IMR-90 (cell line): ENCODE measurements at regions not wholly inside any gene's neighbourhood (a gene's known extent, or its start where the extent isn't known, plus 50 kb on each side); places are given as distances from the start of the nearest gene placed in this dataset.

Experiments
- CHD1 ChIP-seq: IDR thresholded peaks from 2 replicates; pipeline ENCODE4 v1.6.1; 2012; ENCODE audit warnings: low read depth, low read length, improper control_type of control experiment
- POLR2A ChIP-seq: IDR thresholded peaks from 2 replicates; pipeline ENCODE4 v1.6.1; 2012; ENCODE audit warnings: mild to moderate bottlenecking, low read depth, low read length
- RAD21 ChIP-seq: IDR thresholded peaks from 2 replicates; pipeline ENCODE4 v1.6.1; 2012; ENCODE audit warnings: low read length, improper control_type of control experiment
- RCOR1 ChIP-seq: IDR thresholded peaks from 2 replicates; pipeline ENCODE4 v1.6.1; 2012; ENCODE audit warnings: mild to moderate bottlenecking, low read length, improper control_type of control experiment; ENCODE audit not compliant: insufficient replicate concordance
- SMC3 ChIP-seq: fragments of 150-350 bp; IDR thresholded peaks from 2 replicates; pipeline ENCODE4 v1.6.1; 2016; ENCODE audit warnings: low read depth, mild to moderate bottlenecking, antibody characterized with exemption, low read length, moderate library complexity
- TF ChIP-seq, protein P1 (sequence below): conservative IDR thresholded peaks from 2 replicates; pipeline ENCODE4 v1.5.1; 2012; ENCODE audit warnings: mild to moderate bottlenecking, low read depth, low read length, improper control_type of control experiment
- TF ChIP-seq, protein P2 (sequence below): fragments of 150-350 bp; IDR thresholded peaks from 2 replicates; pipeline ENCODE4 v1.6.1; 2017; ENCODE audit warnings: mild to moderate bottlenecking, antibody characterized with exemption, low read length, low read depth

DNA sequence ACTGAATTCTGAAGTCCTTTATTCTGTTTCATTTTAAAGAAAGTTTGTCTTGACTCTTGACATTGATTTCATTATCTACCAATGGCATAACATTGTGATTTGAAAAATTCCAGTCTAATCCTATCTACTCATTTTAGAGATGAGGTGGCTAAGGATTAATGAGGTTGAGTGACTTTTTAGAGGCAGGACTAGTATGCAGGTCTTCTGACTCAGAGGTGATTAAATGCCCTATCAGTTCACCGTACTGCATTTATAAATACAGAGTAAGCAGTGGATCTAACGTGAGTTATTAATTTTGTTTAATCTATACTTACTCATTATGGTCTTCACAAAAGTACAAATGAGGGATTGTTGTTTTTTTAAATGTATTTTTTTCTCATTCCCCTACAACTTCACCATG is 277.6 kb downstream of the PTBP2 start:
- TF ChIP-seq POLR2A: no peak
- TF ChIP-seq, protein P1, sequence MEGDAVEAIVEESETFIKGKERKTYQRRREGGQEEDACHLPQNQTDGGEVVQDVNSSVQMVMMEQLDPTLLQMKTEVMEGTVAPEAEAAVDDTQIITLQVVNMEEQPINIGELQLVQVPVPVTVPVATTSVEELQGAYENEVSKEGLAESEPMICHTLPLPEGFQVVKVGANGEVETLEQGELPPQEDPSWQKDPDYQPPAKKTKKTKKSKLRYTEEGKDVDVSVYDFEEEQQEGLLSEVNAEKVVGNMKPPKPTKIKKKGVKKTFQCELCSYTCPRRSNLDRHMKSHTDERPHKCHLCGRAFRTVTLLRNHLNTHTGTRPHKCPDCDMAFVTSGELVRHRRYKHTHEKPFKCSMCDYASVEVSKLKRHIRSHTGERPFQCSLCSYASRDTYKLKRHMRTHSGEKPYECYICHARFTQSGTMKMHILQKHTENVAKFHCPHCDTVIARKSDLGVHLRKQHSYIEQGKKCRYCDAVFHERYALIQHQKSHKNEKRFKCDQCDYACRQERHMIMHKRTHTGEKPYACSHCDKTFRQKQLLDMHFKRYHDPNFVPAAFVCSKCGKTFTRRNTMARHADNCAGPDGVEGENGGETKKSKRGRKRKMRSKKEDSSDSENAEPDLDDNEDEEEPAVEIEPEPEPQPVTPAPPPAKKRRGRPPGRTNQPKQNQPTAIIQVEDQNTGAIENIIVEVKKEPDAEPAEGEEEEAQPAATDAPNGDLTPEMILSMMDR: no peak
- no peak for TF ChIP-seq RAD21
- TF ChIP-seq CHD1: no peak
- TF ChIP-seq SMC3: no peak
- TF ChIP-seq RCOR1: no peak
- TF ChIP-seq, protein P2, sequence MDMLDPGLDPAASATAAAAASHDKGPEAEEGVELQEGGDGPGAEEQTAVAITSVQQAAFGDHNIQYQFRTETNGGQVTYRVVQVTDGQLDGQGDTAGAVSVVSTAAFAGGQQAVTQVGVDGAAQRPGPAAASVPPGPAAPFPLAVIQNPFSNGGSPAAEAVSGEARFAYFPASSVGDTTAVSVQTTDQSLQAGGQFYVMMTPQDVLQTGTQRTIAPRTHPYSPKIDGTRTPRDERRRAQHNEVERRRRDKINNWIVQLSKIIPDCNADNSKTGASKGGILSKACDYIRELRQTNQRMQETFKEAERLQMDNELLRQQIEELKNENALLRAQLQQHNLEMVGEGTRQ: no peak
